RPMI7951 (cell line): ENCODE measurements at regions not wholly inside any gene's neighbourhood (a gene's known extent, or its start where the extent isn't known, plus 50 kb on each side); places are given as distances from the start of the nearest gene placed in this dataset.

Experiments used
- DNase-seq: peaks from one replicate; pipeline ENCODE4 v3.0.0-alpha.2; 2012; ENCODE audit warnings: low read depth

DNA sequence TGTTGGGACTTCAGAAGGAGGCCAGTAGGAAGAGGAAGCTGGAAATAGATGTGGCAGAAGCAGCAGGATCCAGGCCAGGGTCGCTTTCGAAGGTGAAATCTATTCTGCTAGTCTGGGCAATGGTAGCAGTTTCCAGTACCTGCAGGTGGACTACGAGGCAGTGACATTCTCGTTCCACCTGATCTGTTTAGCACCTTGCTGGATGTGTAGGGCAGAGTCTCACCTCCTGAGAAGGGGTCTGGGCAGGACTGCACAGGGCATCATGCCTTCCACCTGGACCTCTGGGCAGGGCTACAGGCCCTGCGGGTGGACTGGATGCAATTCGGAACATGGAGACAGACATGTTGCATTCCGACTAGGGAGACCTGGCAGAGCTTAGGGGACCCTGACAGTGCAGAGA, 254.8 kb upstream of the ZNF32 start:
- DNase-seq = no peak

- no peak for DNase-seq
Observed at GRCh38 chr10:43902842-43903241, 254.2 kb upstream of the ZNF32 start.

DNA sequence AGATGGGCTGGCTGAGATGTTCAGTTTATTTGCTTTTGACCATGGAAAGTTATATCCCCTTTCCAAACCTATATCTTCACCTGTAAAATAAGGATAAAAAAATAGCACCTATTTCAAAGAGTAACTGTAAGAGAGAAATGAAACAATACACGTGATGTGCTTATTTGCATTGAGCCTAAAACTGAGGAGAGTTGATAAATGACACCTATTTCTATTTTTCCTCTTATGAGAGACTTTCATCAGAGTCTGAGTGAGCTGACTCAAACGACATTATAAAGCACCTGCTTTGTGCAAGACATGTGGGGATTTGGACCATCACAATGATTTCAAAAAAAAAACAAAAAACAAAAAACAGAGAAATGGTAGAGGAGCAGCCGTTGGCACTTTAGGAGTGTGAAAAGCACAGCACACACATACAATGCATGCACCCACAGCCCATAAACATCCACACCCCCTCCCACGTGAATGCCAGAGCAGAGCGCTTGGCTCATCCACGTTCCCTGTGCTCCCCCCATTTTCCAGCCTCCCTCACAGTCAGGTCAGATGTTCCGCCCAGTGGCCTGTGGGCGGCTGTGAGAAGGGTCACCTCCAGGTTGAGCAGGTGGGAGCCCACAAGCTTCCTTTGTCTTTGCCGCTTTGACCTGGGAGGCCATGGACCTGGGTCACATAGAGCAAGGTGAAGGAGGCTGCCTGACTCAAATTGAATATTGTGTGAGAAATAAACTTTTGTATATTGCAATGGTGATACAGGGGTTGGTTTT, 253.2 kb upstream of the ZNF32 start:
- DNase-seq = no peak

GRCh38 chr10:43901302-43901701, 252.6 kb upstream of the ZNF32 start:
- no peak for DNase-seq

DNA sequence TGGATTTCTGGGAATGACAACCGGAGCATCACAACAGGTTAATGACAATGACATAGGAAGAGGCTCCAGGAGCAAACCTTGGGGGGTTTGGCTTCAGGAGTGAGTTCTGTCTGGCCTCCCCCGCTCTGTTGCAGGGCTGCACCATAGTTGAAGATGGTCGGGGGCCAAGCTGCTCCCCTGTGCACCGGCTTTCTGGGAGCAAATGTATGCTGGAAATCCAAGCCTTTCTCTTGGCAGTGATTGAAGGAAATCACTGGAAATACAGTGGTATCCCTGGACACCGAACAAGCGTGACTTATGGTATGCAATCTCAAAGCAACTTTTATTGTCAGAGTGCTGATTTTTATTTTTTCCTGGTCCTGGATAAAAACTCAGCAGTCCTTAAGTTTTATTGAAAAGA, 251.9 kb upstream of the ZNF32 start:
- no peak for DNase-seq

GRCh38 chr10:43899224-43899959, 250.7 kb upstream of the ZNF32 start:
- peak; percentile 93 for DNase-seq

GRCh38 chr10:43898592-43898991, 249.9 kb upstream of the ZNF32 start:
- DNase-seq = no peak

- DNase-seq = no peak
Observed at GRCh38 chr10:43897765-43898419, 249.2 kb upstream of the ZNF32 start.

DNA sequence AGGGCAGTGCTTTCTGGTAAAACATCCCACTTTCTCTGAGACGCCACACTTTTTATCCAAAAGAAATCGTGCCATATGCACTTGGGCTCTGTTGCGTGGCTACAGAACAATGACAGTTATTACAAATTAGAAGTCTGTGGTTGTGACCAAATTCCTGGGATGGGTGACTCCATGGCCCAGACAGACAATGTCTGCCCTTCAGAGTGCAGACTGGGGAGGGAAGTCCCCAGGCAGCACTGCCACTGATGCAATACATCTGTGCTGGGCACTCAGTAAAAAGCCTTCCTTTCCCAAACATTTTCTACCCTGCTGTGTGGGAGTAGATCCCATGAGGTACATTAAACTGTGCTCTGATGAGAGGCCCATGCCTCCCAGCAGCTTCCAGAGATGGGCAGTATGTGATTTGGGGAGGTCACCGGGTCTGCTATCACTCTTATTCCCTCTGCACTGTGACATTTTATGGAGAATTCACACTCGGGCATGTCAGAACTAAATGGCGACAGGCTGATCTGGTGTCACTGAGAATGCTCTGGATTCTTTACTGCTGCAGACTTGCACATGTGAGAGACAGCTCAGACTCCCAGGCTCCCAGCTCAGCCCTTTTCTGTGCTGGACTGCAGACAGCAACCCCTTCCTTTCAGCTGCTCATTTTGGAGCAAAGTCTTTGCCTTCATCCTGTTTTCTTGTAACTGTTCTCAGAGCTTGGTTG, 243.5 kb upstream of the ZNF32 start:
- peak; percentile 95 for DNase-seq

- no peak for DNase-seq
Observed at GRCh38 chr10:43891241-43891640, 242.6 kb upstream of the ZNF32 start.

GRCh38 chr10:43890124-43890523, 241.4 kb upstream of the ZNF32 start:
- DNase-seq = peak; percentile 61

- DNase-seq = peak; percentile 63
Observed at GRCh38 chr10:43888586-43888985, 239.9 kb upstream of the ZNF32 start.

- DNase-seq = no peak
Observed at GRCh38 chr10:43885842-43886241, 237.2 kb upstream of the ZNF32 start.

- DNase-seq = no peak
Observed at GRCh38 chr10:43885252-43885651, 236.6 kb upstream of the ZNF32 start.

GRCh38 chr10:43884501-43885105, 235.9 kb upstream of the ZNF32 start:
- no peak for DNase-seq

DNA sequence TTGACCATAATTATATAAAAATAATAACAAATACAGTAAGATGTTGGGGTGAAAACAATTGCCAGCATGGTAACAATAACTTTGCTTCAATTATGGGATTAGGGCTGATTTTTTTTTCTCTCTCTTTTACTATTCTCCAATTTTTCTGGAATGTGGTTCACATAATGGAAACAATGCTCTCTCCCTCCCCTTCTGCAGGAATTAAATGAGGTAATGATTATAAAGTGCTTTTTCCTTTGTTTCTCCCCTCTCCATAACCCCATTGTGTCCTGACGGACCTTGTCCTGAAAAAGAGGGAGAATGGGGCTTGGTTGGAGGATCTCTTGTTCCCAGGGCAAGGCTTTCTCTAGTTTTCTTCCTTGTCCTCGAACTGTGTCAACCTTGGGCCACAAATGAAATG, 234.0 kb upstream of the ZNF32 start:
- DNase-seq = no peak

DNA sequence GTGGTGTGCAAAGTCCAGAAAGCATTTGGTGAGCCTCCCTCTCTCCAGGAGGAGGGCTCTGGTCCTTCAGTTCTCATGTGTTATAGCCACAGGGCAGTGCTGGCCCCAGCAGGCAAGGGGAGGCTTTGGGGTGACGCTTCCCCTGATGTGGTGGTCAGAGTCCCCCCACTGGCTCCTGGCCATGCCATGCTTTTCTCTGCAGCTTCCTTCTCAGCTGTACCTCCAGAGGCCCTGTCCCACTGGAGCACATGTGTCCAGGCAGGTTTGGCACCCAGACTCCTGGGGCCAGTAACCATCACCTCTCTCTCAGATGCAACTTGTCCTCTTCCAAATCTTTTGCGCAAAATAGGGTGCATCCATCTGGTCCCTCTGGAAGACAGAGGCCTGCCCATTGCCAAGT, 233.0 kb upstream of the ZNF32 start:
- no peak for DNase-seq

DNA sequence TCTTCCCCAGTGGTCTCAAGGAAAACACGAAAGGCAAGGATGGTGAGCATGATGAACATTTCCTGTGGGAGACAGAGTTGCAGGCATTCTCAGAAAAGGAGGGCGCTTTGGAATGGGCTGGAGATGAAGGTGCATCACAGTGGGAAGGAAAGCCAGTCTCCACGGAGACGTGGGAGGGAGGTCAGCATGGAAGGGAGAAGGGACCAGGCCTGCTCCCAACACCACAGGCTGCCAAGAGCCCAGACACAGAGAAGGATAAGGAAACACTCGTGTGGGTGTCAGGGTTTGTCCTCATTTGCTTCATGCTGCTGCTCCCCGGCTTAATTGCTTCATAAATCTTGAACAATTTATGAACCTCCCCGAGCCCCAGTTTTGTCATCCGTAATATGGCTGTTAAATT, 231.5 kb upstream of the ZNF32 start:
- DNase-seq = no peak

- DNase-seq = no peak
Observed at GRCh38 chr10:43879742-43880141, 231.1 kb upstream of the ZNF32 start.

DNA sequence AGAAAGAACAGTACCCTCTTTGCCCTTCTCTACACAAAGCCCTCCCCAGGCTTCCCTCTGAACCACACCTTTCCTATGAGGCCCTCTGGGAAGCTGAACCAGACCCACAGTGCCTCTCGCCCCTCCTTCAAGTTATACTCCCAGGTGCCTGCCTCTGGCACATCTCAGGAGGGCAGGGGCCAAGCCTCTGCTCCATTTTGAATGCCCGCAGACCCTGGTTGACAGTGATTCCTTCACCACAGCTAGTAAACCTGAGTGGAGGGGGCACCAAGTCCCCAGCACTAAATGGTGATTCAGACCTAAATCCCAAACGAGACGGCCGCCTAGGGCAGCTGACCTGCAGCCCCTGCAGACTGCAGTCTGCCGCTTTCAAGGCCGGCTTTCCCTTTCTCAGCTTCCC, 230.5 kb upstream of the ZNF32 start:
- no peak for DNase-seq

GRCh38 chr10:43878386-43878785, 229.7 kb upstream of the ZNF32 start:
- peak; percentile 42 for DNase-seq

DNA sequence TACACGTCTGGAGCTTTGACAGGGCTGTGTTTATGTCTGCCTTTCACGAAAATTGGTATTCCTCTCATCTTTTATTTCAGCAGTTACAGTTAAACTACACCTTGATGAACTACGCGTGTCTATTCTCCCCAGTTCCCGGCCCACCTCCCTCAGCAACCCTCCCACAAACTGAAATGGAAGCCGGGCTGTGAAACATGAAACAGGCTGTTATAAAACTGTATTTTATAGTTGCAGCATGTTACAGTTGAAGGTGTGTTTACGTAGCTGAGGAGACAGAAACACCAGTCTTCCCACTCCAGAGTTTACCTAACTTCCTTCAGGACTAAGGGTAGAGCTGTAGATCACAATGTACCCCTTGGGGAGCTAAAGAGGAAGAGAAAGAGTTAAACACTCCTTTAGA, 228.3 kb upstream of the ZNF32 start:
- no peak for DNase-seq
